HCT116 (cell line): ENCODE measurements at regions not wholly inside any gene's neighbourhood (a gene's known extent, or its start where the extent isn't known, plus 50 kb on each side); places are given as distances from the start of the nearest gene placed in this dataset.

Source experiments
- ATAC-seq: fragments of 200-7000 bp; cut with Tn5 transposase; 2 replicates; pipeline ENCODE4 v1.9.1; 2020; ENCODE audit warnings: mild to moderate bottlenecking, moderate library complexity
- BruUV-seq: library from RNA; stranded (reverse); fragments of 400-500 nt; replicated peaks from 2 replicates; lab custom pipeline; 2021; lab: Mats Ljungman, UMichigan
- CTCF ChIA-PET: fragments of 300-600 bp; sonication (Branson Sonifier 250); formaldehyde crosslinking; loops from one replicate; lab custom pipeline; 2021; ENCODE audit warnings: antibody characterized with exemption; lab: Charles Lee
- POLR2A ChIA-PET: fragments of 300-600, 350-600 bp; sonication (Branson Sonifier 250); formaldehyde crosslinking; loops from one replicate; lab custom pipeline; 2021; ENCODE audit warnings: antibody characterized with exemption; lab: Charles Lee
- RAD21 ChIA-PET, 2 experiments: fragments of 300-600 bp; sonication (Branson Sonifier 250); formaldehyde crosslinking; loops; one replicate each; lab custom pipeline; 2023; ENCODE audit warnings: low total read pairs in 2 of 2; ENCODE audit not compliant: uncharacterized antibody in 2 of 2, unreplicated experiment in 2 of 2, low non-redundant PET in 1 of 2; lab: Charles Lee
- DNase-seq: peaks from one replicate; pipeline ENCODE4 v3.0.0-alpha.2; 2010; ENCODE audit warnings: low read depth, low spot score
- H2AFZ ChIP-seq: fragments of 200-600 bp; shearing (Covaris generic), sonication (generic); 2 replicates; pipeline ENCODE4 v1.6.1; 2017; ENCODE audit warnings: low read depth, mixed run types, mixed read lengths, antibody characterized with exemption, low read length; ENCODE audit not compliant: poor library complexity, severe bottlenecking
- H3K27ac ChIP-seq: 2 replicates; pipeline ENCODE4 v1.5.1; 2012; ENCODE audit warnings: low read depth, low read length
- H3K27me3 ChIP-seq: fragments of 200-600 bp; sonication (generic); 2 replicates; pipeline ENCODE4 v1.6.1; 2016; ENCODE audit warnings: mixed run types, low read length, mixed read lengths; ENCODE audit not compliant: insufficient read depth
- H3K36me3 ChIP-seq, 2 experiments: fragments of 200-500 bp in 1 of 2; fragments of 200-600 bp in 1 of 2; sonication (Bioruptor generic) in 1 of 2; sonication (generic) in 1 of 2; 2 replicates each; pipeline versions ENCODE4 v1.5.1 to v1.6.1; 2014 to 2016; ENCODE audit warnings: low read length in 2 of 2, inconsistent platforms in 1 of 2, mixed read lengths in 1 of 2, mixed run types in 1 of 2; ENCODE audit not compliant: insufficient read depth in 2 of 2, control insufficient read depth in 1 of 2
- H3K4me1 ChIP-seq, 2 experiments: fragments of 200-600 bp in 1 of 2; sonication (generic) in 1 of 2; 2 replicates each; pipeline versions ENCODE4 v1.5.1 to v1.6.1; 2012 to 2017; ENCODE audit warnings: low read length in 2 of 2, inconsistent platforms in 1 of 2, mild to moderate bottlenecking in 1 of 2, mixed read lengths in 1 of 2, mixed run types in 1 of 2, moderate library complexity in 1 of 2; ENCODE audit not compliant: insufficient read depth in 2 of 2, control insufficient read depth in 1 of 2
- H3K4me2 ChIP-seq: fragments of 200-600 bp; sonication (generic); 2 replicates; pipeline ENCODE4 v1.6.1; 2017; ENCODE audit warnings: mixed run types, low read length, mixed read lengths
- H3K4me3 ChIP-seq, 2 experiments: fragments of 200-600 bp in 1 of 2; sonication (generic) in 1 of 2; replicated peaks in 1 of 2; 2 replicates each; pipeline ENCODE4 v1.5.1; 2011 to 2016; ENCODE audit warnings: low read length in 2 of 2, control low read depth in 1 of 2, low read depth in 1 of 2, mild to moderate bottlenecking in 1 of 2, mixed read lengths in 1 of 2, mixed run types in 1 of 2
- H3K79me2 ChIP-seq: fragments of 200-600 bp; sonication (generic); 2 replicates; pipeline ENCODE4 v1.6.1; 2017; ENCODE audit warnings: mild to moderate bottlenecking, mixed run types, low read length, moderate library complexity, mixed read lengths; ENCODE audit not compliant: insufficient read depth
- H3K9ac ChIP-seq: fragments of 200-600 bp; sonication (generic); 2 replicates; pipeline ENCODE4 v1.6.1; 2016; ENCODE audit warnings: low read length, mixed read lengths
- H3K9me2 ChIP-seq: fragments of 200-600 bp; sonication (generic), shearing (Covaris generic); 2 replicates; pipeline ENCODE4 v1.6.1; 2017; ENCODE audit warnings: mixed run types, mild to moderate bottlenecking, moderate library complexity; ENCODE audit not compliant: insufficient read depth
- H3K9me3 ChIP-seq, 2 experiments: fragments of 200-500 bp in 1 of 2; fragments of 200-600 bp in 1 of 2; sonication (Bioruptor generic) in 1 of 2; sonication (generic) in 1 of 2; 2 replicates each; pipeline ENCODE4 v1.6.1; 2014 to 2017; ENCODE audit warnings: low read length in 2 of 2, mixed read lengths in 2 of 2, inconsistent platforms in 1 of 2, low read depth in 1 of 2, mild to moderate bottlenecking in 1 of 2, mixed run types in 1 of 2, moderate library complexity in 1 of 2; ENCODE audit not compliant: control insufficient read depth in 1 of 2, insufficient read depth in 1 of 2
- H4K20me1 ChIP-seq: fragments of 200-600 bp; sonication (generic), shearing (Covaris generic); 2 replicates; pipeline ENCODE4 v1.6.1; 2017; ENCODE audit warnings: mixed run types, mild to moderate bottlenecking, moderate library complexity; ENCODE audit not compliant: insufficient read depth
- ATF3 ChIP-seq: IDR thresholded peaks from 2 replicates; pipeline ENCODE4 v1.6.1; 2012
- CEBPB ChIP-seq: IDR thresholded peaks from 2 replicates; pipeline ENCODE4 v1.6.1; 2012; ENCODE audit warnings: low read depth
- EGR1 ChIP-seq: IDR thresholded peaks from 2 replicates; pipeline ENCODE4 v1.6.1; 2012; ENCODE audit warnings: low read depth
- ELF1 ChIP-seq: IDR thresholded peaks from 2 replicates; pipeline ENCODE4 v1.6.1; 2012; ENCODE audit warnings: low read depth, borderline replicate concordance
- EZH2phosphoT487 ChIP-seq: fragments of 200-600 bp; IDR thresholded peaks from 2 replicates; pipeline ENCODE4 v1.6.1; 2018; ENCODE audit warnings: antibody characterized with exemption, borderline replicate concordance
- JUND ChIP-seq: IDR thresholded peaks from 2 replicates; pipeline ENCODE4 v1.6.1; 2012
- MAX ChIP-seq: IDR thresholded peaks from 2 replicates; pipeline ENCODE4 v1.6.1; 2012
- POLR2AphosphoS5 ChIP-seq: IDR thresholded peaks from 2 replicates; pipeline ENCODE4 v1.6.1; 2011; ENCODE audit warnings: mild to moderate bottlenecking, low read depth, low read length, moderate library complexity
- RAD21 ChIP-seq: IDR thresholded peaks from 2 replicates; pipeline ENCODE4 v1.6.1; 2012; ENCODE audit warnings: low read depth, mild to moderate bottlenecking
- YY1 ChIP-seq: IDR thresholded peaks from 2 replicates; pipeline ENCODE4 v1.6.1; 2011; ENCODE audit warnings: low read length, low read depth, moderate library complexity, mild to moderate bottlenecking; ENCODE audit not compliant: insufficient replicate concordance; ENCODE audit errors: extremely low read depth
- ZBTB33 ChIP-seq: IDR thresholded peaks from 2 replicates; pipeline ENCODE4 v1.6.1; 2011; ENCODE audit warnings: mild to moderate bottlenecking, low read length, moderate library complexity; ENCODE audit not compliant: insufficient replicate concordance; ENCODE audit errors: extremely low read depth
- ZFX ChIP-seq: fragments of 450-650 bp; IDR thresholded peaks from 2 replicates; pipeline ENCODE4 v1.6.1; 2017
- ZNF274 ChIP-seq: fragments of 200-500 bp; sonication (Bioruptor generic); IDR thresholded peaks from 2 replicates; pipeline ENCODE4 v1.6.1; 2014; ENCODE audit warnings: mild to moderate bottlenecking, low read depth, low read length, inconsistent platforms
- intact Hi-C: fragments of 100-400 bp; cut with micrococcal nuclease; formaldehyde crosslinking; loops from 2 replicates; pipeline ENCODE4 v1.10.0; 2022

- Histone ChIP-seq H3K9me2 (no peaks in the 10 kb centered on the region), H3K9ac (no peak overlapping the region), H3K27me3 (no peaks in the 10 kb centered on the region), H4K20me1 (no peaks in the 10 kb centered on the region), H3K4me3 (no peak overlapping the region), H3K36me3 (no peaks in the 10 kb centered on the region), H3K79me2 (no peaks in the 10 kb centered on the region), H3K4me1 (no peaks in the 10 kb centered on the region), H3K9me3 (peaks cover 0 to 14% of the 10 kb centered on the region in 2 experiments; a peak in 1 of 4 replicates), H2AFZ (no peak overlapping the region), H3K27ac (no peak overlapping the region), H3K4me2 (no peak overlapping the region)
- BruUV-seq = no TSS peak
- POLR2A ChIA-PET = no interaction called here
- intact Hi-C loops = no loop called here
- ATAC-seq (no peak), DNase-seq (no peak)
- CTCF ChIA-PET = no interaction called here
- TF ChIP-seq POLR2AphosphoS5 = no peak
- TF ChIP-seq ELF1 = no peak
- no peak for TF ChIP-seq JUND
- no peak for TF ChIP-seq EGR1
- TF ChIP-seq ZBTB33 = no peak
- no peak for TF ChIP-seq EZH2phosphoT487
- no peak for TF ChIP-seq ATF3
- no peak for TF ChIP-seq YY1
- TF ChIP-seq ZNF274 = no peak
- no peak for TF ChIP-seq RAD21
- TF ChIP-seq ZFX = no peak
- TF ChIP-seq CEBPB = no peak
- no peak for TF ChIP-seq MAX
- RAD21 ChIA-PET = no interaction called here
Observed at GRCh38 chr6:92550501-92550900, 868.9 kb downstream of the EPHA7 start.
